D721Med (cell line): ENCODE measurements at regions not wholly inside any gene's neighbourhood (a gene's known extent, or its start where the extent isn't known, plus 50 kb on each side); places are given as distances from the start of the nearest gene placed in this dataset.

Experiments
- DNase-seq: peaks from one replicate; pipeline ENCODE4 v3.0.0; 2011; ENCODE audit warnings: low spot score; ENCODE audit not compliant: insufficient read length
- FAIRE-seq: peaks from 2 replicates; lab custom pipeline; 2011; peaks lifted over from hg19 to GRCh38; lab: Jason Lieb, UNC
- CTCF ChIP-seq: IDR thresholded peaks from 2 replicates; pipeline ENCODE4 v1.5.1; 2012; ENCODE audit warnings: mild to moderate bottlenecking, control low read depth; ENCODE audit not compliant: insufficient read depth; ENCODE audit errors: missing control alignments

GRCh38 chr6:95686272-95686671 lies 108.9 kb downstream of the MANEA start:
- FAIRE-seq (no peak), DNase-seq (no peak)
- no peak for TF ChIP-seq CTCF

DNA sequence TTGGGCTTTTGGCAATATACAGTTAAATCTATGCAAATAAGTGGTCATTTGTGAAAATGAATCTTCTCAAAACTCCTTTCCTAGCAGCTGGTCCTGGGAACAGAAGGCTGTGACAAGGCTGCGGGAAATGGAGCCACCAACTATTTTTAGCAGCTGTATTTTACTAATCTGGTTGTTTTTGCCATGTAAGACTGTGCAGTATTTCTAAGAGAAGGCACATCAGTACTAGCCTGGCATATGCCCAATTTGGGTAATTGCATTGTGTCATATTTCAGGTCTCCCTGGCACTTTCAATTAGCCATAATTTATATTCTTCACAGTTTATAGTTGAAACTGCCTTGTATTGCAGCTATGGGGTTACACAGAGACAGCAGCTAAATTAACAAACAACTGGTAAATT lies 109.6 kb downstream of the MANEA start:
- FAIRE-seq (no peak), DNase-seq (no peak)
- no peak for TF ChIP-seq CTCF

DNA sequence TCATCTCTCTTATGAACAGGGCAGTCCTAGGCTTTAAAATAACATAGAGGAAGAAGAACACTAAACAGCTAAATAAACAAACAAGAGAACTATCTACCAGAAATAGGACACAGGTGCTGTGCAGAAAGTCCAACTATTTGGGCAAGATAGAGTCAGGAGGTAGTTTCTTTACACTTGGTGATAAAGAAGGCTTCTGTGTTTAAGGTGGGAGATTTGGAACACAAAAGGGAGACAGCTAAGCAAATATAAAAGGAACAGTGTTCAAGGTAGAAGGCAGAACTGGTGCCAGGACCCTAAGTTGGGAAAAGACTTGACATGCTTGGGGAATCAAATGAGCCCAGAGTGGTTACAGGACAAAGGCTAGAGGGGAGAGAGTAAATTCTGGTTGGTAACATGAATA lies 110.5 kb downstream of the MANEA start:
- FAIRE-seq (no peak), DNase-seq (no peak)
- TF ChIP-seq CTCF = no peak

- TF ChIP-seq CTCF = no peak
- FAIRE-seq = no peak
- no peak for DNase-seq
These were observed 113.0 kb downstream of the MANEA start for GRCh38 chr6:95690328-95690727.

DNA sequence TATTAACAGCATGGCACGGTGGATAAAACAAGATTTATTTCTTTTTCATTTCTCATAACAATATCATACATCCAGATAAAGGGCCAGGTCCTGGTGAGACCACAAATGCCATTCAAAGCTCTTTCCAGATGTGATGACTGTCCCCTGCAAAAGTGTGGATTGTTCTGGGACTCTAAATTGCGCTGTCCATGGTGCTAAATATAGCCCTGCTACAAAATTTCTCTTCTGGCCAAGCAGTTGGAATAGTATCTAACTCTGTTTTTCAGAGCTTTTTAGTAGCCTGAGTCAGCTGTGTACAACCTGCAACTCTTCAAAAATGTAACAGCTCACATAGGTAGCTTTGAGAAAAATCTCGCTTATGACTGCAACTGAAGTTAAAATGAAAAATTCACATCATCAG lies 115.8 kb downstream of the MANEA start:
- no peak for DNase-seq
- FAIRE-seq = no peak
- TF ChIP-seq CTCF = no peak

DNA sequence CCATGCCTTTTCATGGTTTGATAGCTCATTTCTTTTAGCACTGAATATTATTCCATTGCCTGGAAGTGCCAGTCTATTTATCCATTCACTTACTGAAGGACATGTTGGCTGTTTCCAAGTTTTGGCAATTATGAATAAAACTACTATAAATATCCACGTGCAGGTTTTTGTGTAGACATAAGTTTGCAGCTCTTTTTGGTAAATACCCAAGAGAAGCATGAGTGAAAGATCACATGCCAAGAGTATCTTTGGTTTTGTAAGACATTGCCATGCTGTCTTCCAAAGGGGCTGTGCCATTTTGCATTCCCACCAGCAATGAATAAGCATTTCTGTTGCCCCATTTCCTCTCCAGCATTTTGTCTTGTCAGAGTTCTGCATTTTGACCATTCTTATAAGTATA lies 120.9 kb downstream of the MANEA start:
- FAIRE-seq (no peak), DNase-seq (no peak)
- TF ChIP-seq CTCF = no peak

GRCh38 chr6:95723638-95724037 lies 146.3 kb downstream of the MANEA start:
- TF ChIP-seq CTCF = no peak
- DNase-seq (no peak), FAIRE-seq (no peak)
